ENCODE measurements at regions not wholly inside any gene's neighbourhood (a gene's known extent, or its start where the extent isn't known, plus 50 kb on each side); places are given as distances from the start of the nearest gene placed in this dataset.
"Not testable (repeated sequence)": the region's sequence is repeated elsewhere in the genome, so short reads cannot be mapped to it uniquely, and the experiment has no call there.

DNA sequence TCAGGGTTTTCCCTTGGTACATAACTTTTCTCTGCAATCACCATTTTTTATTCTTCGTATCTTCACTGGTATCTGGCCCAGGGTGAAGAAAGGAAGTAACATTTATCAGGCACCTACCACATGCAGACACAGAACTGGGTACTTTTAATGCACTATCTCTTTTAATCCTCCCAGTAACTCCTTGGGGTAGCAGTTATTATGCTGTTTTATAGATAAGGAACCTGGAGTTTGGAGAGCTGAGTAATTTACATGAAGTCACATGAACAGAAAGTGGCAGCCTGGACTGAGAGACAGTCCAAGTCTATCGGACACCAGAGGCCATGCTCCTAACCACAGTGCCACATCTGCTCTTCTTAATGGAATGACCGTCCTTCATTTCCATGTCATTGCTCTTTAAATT, 117.1 kb upstream of the PODXL start:
- H3K36me3 Mint-ChIP-seq (ENCODE audit: low read depth) = no peaks in the 10 kb centered on the region

DNA sequence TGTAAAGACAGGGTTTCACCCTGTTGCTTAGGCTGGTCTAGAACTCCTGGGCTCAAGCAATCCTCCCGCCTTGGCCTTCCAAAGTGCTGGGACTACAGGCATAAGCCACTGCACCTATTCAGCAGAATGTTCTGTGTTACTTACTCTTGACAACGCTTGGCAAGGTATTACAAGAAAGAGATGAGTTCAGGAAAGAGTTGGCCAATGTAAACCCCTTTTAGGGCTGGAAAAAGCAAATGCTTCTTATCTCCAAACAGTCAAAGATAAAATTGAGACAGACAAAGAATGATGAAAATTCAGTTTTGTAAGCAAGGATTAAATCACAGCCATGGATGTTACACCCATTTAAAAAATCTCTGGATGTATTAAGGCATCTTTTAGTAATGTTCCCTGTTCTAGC, 114.0 kb upstream of the PODXL start:
- Mint-ChIP-seq H3K4me3 (no peak overlapping the region), H3K4me1 (peaks cover 8% of the 10 kb centered on the region), H3K36me3 (ENCODE audit: low read depth) (no peaks in the 10 kb centered on the region), H3K27me3 (ENCODE audit: low read depth) (peaks cover 24% of the 10 kb centered on the region), H3K27ac (peak overlapping the region in 1 of 3 experiments; percentile 19), H3K9me3 (peaks cover 10% of the 10 kb centered on the region)
- TF ChIP-seq, protein P1, sequence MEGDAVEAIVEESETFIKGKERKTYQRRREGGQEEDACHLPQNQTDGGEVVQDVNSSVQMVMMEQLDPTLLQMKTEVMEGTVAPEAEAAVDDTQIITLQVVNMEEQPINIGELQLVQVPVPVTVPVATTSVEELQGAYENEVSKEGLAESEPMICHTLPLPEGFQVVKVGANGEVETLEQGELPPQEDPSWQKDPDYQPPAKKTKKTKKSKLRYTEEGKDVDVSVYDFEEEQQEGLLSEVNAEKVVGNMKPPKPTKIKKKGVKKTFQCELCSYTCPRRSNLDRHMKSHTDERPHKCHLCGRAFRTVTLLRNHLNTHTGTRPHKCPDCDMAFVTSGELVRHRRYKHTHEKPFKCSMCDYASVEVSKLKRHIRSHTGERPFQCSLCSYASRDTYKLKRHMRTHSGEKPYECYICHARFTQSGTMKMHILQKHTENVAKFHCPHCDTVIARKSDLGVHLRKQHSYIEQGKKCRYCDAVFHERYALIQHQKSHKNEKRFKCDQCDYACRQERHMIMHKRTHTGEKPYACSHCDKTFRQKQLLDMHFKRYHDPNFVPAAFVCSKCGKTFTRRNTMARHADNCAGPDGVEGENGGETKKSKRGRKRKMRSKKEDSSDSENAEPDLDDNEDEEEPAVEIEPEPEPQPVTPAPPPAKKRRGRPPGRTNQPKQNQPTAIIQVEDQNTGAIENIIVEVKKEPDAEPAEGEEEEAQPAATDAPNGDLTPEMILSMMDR (IDR thresholded peaks at IDR 0.05; ENCODE audit: unreplicated experiment in 3 of 3) = no peak

More for the DNA sequence above, 117.1 kb upstream of the PODXL start:
- H3K27ac Mint-ChIP-seq = no peak overlapping the region
- TF ChIP-seq, protein P1 (IDR thresholded peaks at IDR 0.05; ENCODE audit: unreplicated experiment in 3 of 3) = no peak
- H3K27me3 Mint-ChIP-seq (ENCODE audit: low read depth) = peaks cover 31% of the 10 kb centered on the region
- H3K4me1 Mint-ChIP-seq = peaks cover 8% of the 10 kb centered on the region
- H3K4me3 Mint-ChIP-seq = no peak overlapping the region
- peaks cover 7% of the 10 kb centered on the region for H3K9me3 Mint-ChIP-seq

DNA sequence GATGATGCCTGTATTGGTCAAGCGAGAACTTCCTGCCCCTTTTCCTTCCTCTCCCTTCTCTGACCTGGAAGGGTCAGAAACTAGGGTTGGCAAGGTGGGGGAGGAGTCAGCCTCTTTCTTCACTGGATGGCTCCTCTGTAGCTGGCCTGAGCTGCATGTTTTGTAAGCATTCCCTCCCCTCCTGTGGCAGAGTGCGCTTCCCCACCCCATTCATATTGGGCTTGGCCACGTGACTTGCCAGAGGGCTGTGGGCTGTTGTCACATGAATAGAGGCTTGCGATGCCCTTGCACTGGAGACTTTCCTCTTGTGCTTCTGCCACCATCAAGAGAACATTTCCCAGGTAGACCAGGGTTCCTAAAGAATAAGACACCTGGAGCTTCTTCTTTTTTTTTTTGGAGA, 111.3 kb upstream of the PODXL start:
- no peaks in the 10 kb centered on the region for H3K4me1 Mint-ChIP-seq
- no peak overlapping the region for H3K27ac Mint-ChIP-seq
- no peak overlapping the region for H3K4me3 Mint-ChIP-seq
- peaks cover 13% of the 10 kb centered on the region for H3K9me3 Mint-ChIP-seq
- no peaks in the 10 kb centered on the region for H3K36me3 Mint-ChIP-seq (ENCODE audit: low read depth)
- TF ChIP-seq, protein P1 (IDR thresholded peaks at IDR 0.05; ENCODE audit: unreplicated experiment in 3 of 3) = no peak
- H3K27me3 Mint-ChIP-seq (ENCODE audit: low read depth) = peaks cover 17% of the 10 kb centered on the region

DNA sequence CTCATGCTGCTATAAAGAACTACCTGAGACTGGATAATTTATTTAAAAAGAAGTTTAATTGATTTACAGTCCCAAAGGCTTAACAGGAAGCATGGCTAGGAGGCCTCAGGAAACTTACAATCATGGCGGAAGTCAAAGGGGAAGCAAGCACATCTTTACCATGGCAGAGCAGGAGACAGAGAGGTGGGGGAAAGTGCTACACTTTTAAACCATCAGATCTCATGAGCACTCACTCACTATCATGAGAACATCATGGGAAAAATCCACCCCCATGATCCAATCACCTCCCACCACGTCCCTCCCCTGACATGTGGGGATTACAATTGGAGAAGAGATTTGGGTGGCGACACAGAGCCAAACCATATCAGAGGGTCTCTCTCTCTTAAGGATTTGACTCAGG, 108.6 kb upstream of the PODXL start:
- Mint-ChIP-seq H3K27me3 (ENCODE audit: low read depth) (peaks cover 2% of the 10 kb centered on the region), H3K4me1 (no peaks in the 10 kb centered on the region), H3K4me3 (no peak overlapping the region), H3K9me3 (peaks cover 13% of the 10 kb centered on the region), H3K36me3 (ENCODE audit: low read depth) (no peaks in the 10 kb centered on the region), H3K27ac (no peak overlapping the region)
- TF ChIP-seq, protein P1 (IDR thresholded peaks at IDR 0.05; ENCODE audit: unreplicated experiment in 3 of 3) = no peak

DNA sequence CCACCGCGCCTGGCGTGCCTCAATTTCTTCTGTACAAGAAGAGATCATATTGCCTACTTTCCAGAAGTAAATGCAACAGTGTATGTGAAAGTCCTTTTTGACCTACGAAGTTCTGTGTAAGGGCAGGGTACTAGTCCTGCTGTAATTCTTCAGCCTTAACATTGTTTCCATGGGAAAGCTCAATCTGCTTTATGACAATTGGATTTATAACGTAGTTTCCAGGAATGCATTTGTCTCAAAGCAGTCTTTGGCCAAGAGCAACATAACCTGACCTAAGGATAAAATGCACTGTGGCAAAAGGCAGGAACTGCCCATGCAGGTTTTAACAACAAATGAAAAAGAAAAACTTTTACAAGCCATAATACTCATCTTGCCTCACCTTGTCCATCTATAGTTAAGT, 108.1 kb upstream of the PODXL start:
- Mint-ChIP-seq H3K36me3 (ENCODE audit: low read depth) (no peaks in the 10 kb centered on the region), H3K27me3 (ENCODE audit: low read depth) (no peaks in the 10 kb centered on the region), H3K9me3 (peaks cover 13% of the 10 kb centered on the region), H3K4me3 (no peak overlapping the region), H3K27ac (no peak overlapping the region), H3K4me1 (no peaks in the 10 kb centered on the region)
- TF ChIP-seq, protein P1 (IDR thresholded peaks at IDR 0.05; ENCODE audit: unreplicated experiment in 3 of 3) = no peak

DNA sequence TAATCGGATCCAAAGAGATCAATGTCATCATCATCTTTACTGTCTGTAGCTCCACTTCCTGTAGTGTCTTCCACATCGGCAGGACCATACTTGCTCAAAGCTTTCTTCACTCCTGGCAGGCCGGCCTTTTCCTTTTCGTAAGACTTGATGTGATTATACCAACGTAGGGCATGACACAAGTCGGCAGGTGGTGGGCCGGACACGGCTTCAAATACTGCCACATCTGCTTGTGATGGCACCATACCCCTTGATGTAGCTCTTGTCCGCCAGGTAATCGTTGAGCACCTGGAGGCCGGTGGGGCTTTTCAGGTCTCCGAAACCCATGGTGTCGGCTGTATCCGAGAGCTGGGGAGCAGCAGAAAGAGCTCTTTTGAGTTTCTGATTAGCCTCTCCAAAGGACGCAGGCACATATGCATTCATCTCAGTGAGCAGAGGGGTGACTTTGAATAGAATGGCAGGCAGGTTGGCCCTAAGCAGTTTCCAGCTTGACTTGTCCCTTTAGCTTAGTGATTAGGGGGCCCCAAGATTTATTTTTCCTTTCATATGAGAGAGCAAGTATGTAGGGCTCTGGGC, 106.0 kb upstream of the PODXL start:
- H3K36me3 Mint-ChIP-seq (ENCODE audit: low read depth); H3K4me1 Mint-ChIP-seq; H3K27me3 Mint-ChIP-seq (ENCODE audit: low read depth); H3K27ac Mint-ChIP-seq; H3K4me3 Mint-ChIP-seq: not testable (repeated sequence)
- H3K9me3 Mint-ChIP-seq = peaks cover 13% of the 10 kb centered on the region

All from nephron (organoid).